SU-DHL-6 (cell line): ENCODE measurements at regions not wholly inside any gene's neighbourhood (a gene's known extent, or its start where the extent isn't known, plus 50 kb on each side); places are given as distances from the start of the nearest gene placed in this dataset.

Experiments used
- CTCF ChIP-seq: fragments of 200-600 bp; sonication (generic); IDR thresholded peaks from one replicate; pipeline ENCODE4 v1.5.1; 2017; ENCODE audit warnings: antibody characterized with exemption, mild to moderate bottlenecking, low read length, moderate library complexity; ENCODE audit not compliant: insufficient read depth, poor library complexity, severe bottlenecking
- EZH2phosphoT487 ChIP-seq: fragments of 200-600 bp; sonication (generic), shearing (Covaris generic); conservative IDR thresholded peaks from 2 replicates; pipeline ENCODE4 v1.6.1; 2018; ENCODE audit warnings: mild to moderate bottlenecking, antibody characterized with exemption, low read length, moderate library complexity, mixed read lengths

- TF ChIP-seq CTCF: no peak
- no peak for TF ChIP-seq EZH2phosphoT487
Observed at GRCh38 chr4:188714501-188714900, 575.3 kb downstream of the TRIML1 start.
